ENCODE measurements at regions not wholly inside any gene's neighbourhood (a gene's known extent, or its start where the extent isn't known, plus 50 kb on each side); places are given as distances from the start of the nearest gene placed in this dataset.

DNA sequence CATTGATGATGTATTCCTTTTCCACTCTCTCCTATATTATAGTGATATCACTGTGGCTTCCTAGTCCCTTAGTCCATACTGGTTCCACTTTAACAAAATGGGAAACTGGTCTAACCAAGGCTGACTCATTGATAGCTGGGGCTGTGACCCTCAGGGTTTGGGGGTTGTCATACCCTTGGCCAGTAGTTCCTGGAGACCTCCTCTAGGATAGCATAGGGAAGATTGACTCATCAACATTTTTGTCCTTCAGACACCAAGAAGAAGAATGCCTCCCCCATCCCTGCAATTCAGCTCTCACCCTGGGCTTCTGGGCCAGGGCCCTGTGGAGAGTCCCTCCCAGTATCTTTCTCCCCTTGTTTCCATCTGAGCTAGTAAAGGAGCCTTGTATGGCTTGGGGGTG lies 68.8 kb upstream of the PRPS1 start:
- Histone ChIP-seq H3K9me2 (ENCODE audit: low read depth, low read length) (no peaks in the 10 kb centered on the region), H3K4me2 (ENCODE audit: low read length) (no peak overlapping the region), H4K20me1 (ENCODE audit: insufficient read depth, low read length) (no peaks in the 10 kb centered on the region), H3K9me3 (ENCODE audit: low read length) (no peaks in the 10 kb centered on the region), H3K4me3 (ENCODE audit: low read depth, low read length, poor library complexity, severe bottlenecking) (no peak overlapping the region), H3K27ac (ENCODE audit: low read depth, low read length, poor library complexity, severe bottlenecking) (no peak overlapping the region), H3K4me1 (ENCODE audit: insufficient read depth, low read length, severe bottlenecking) (no peaks in the 10 kb centered on the region), H3K36me3 (ENCODE audit: insufficient read depth, low read length) (no peaks in the 10 kb centered on the region), H3K79me2 (ENCODE audit: insufficient read depth, low read length) (no peaks in the 10 kb centered on the region), H2AFZ (ENCODE audit: low read length) (no peak overlapping the region), H3K9ac (ENCODE audit: low read length) (no peak overlapping the region), H3F3A (ENCODE audit: insufficient read depth, low read length) (no peaks in the 10 kb centered on the region), H3K27me3 (ENCODE audit: insufficient read depth, low read length) (no peaks in the 10 kb centered on the region)
- TF ChIP-seq, protein P1, sequence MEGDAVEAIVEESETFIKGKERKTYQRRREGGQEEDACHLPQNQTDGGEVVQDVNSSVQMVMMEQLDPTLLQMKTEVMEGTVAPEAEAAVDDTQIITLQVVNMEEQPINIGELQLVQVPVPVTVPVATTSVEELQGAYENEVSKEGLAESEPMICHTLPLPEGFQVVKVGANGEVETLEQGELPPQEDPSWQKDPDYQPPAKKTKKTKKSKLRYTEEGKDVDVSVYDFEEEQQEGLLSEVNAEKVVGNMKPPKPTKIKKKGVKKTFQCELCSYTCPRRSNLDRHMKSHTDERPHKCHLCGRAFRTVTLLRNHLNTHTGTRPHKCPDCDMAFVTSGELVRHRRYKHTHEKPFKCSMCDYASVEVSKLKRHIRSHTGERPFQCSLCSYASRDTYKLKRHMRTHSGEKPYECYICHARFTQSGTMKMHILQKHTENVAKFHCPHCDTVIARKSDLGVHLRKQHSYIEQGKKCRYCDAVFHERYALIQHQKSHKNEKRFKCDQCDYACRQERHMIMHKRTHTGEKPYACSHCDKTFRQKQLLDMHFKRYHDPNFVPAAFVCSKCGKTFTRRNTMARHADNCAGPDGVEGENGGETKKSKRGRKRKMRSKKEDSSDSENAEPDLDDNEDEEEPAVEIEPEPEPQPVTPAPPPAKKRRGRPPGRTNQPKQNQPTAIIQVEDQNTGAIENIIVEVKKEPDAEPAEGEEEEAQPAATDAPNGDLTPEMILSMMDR (IDR thresholded peaks at IDR 0.05; ENCODE audit: low read length): no peak
- TF ChIP-seq EZH2 (IDR thresholded peaks at IDR 0.05; ENCODE audit: borderline replicate concordance, low read length): no peak

GRCh38 chrX:107560041-107560440 lies 68.3 kb upstream of the PRPS1 start:
- Histone ChIP-seq H3K27ac (ENCODE audit: low read depth, low read length, poor library complexity, severe bottlenecking) (no peak overlapping the region), H3K9me3 (ENCODE audit: low read length) (no peaks in the 10 kb centered on the region), H3K36me3 (ENCODE audit: insufficient read depth, low read length) (no peaks in the 10 kb centered on the region), H3K79me2 (ENCODE audit: insufficient read depth, low read length) (no peaks in the 10 kb centered on the region), H3K9ac (ENCODE audit: low read length) (no peak overlapping the region), H3K4me1 (ENCODE audit: insufficient read depth, low read length, severe bottlenecking) (no peaks in the 10 kb centered on the region), H2AFZ (ENCODE audit: low read length) (no peak overlapping the region), H3F3A (ENCODE audit: insufficient read depth, low read length) (no peaks in the 10 kb centered on the region), H3K9me2 (ENCODE audit: low read depth, low read length) (no peaks in the 10 kb centered on the region), H3K4me3 (ENCODE audit: low read depth, low read length, poor library complexity, severe bottlenecking) (no peak overlapping the region), H4K20me1 (ENCODE audit: insufficient read depth, low read length) (no peaks in the 10 kb centered on the region), H3K27me3 (ENCODE audit: insufficient read depth, low read length) (no peaks in the 10 kb centered on the region), H3K4me2 (ENCODE audit: low read length) (no peak overlapping the region)
- no peak for TF ChIP-seq EZH2 (IDR thresholded peaks at IDR 0.05; ENCODE audit: borderline replicate concordance, low read length)
- TF ChIP-seq, protein P1 (IDR thresholded peaks at IDR 0.05; ENCODE audit: low read length): no peak

GRCh38 chrX:107560980-107561379 lies 67.3 kb upstream of the PRPS1 start:
- Histone ChIP-seq H3K4me3 (ENCODE audit: low read depth, low read length, poor library complexity, severe bottlenecking) (no peak overlapping the region), H3K27me3 (ENCODE audit: insufficient read depth, low read length) (no peaks in the 10 kb centered on the region), H3K4me2 (ENCODE audit: low read length) (no peak overlapping the region), H3K9me3 (ENCODE audit: low read length) (no peaks in the 10 kb centered on the region), H4K20me1 (ENCODE audit: insufficient read depth, low read length) (no peaks in the 10 kb centered on the region), H3K27ac (ENCODE audit: low read depth, low read length, poor library complexity, severe bottlenecking) (no peak overlapping the region), H3F3A (ENCODE audit: insufficient read depth, low read length) (no peaks in the 10 kb centered on the region), H3K36me3 (ENCODE audit: insufficient read depth, low read length) (no peaks in the 10 kb centered on the region), H3K9me2 (ENCODE audit: low read depth, low read length) (no peaks in the 10 kb centered on the region), H3K9ac (ENCODE audit: low read length) (no peak overlapping the region), H3K4me1 (ENCODE audit: insufficient read depth, low read length, severe bottlenecking) (no peaks in the 10 kb centered on the region), H2AFZ (ENCODE audit: low read length) (no peak overlapping the region), H3K79me2 (ENCODE audit: insufficient read depth, low read length) (no peaks in the 10 kb centered on the region)
- TF ChIP-seq, protein P1 (IDR thresholded peaks at IDR 0.05; ENCODE audit: low read length): no peak
- TF ChIP-seq EZH2 (IDR thresholded peaks at IDR 0.05; ENCODE audit: borderline replicate concordance, low read length): no peak

Measured in OCI-LY1 (cell line).